SK-N-SH (cell line): ENCODE measurements at regions not wholly inside any gene's neighbourhood (a gene's known extent, or its start where the extent isn't known, plus 50 kb on each side); places are given as distances from the start of the nearest gene placed in this dataset.

ENCODE experiments used
- CTCF ChIA-PET: fragments of 300-600, 350-600 bp; formaldehyde crosslinking; extraction: SDS; loops from one replicate; lab custom pipeline; 2021; lab: Yijun Ruan, JAX
- POLR2A ChIA-PET: fragments of 350-600 bp; sonication (Branson Sonifier 250); formaldehyde crosslinking; extraction: SDS; loops from one replicate; lab custom pipeline; 2020; ENCODE audit warnings: antibody characterized with exemption, inconsistent platforms; lab: Yijun Ruan, JAX
- DNase-seq: peaks from one replicate; pipeline ENCODE4 v3.0.0; 2012
- H2AFZ ChIP-seq: fragments of 200-600 bp; sonication (generic); 2 replicates; pipeline ENCODE4 v1.8.1; 2016; ENCODE audit warnings: antibody characterized with exemption, mild to moderate bottlenecking, low read depth
- H3F3A ChIP-seq: fragments of 200-600 bp; sonication (generic); replicated peaks from 2 replicates; pipeline ENCODE3; 2016; ENCODE audit warnings: antibody characterized with exemption, mild to moderate bottlenecking; ENCODE audit not compliant: insufficient read depth
- H3K27ac ChIP-seq, 2 experiments: fragments of 200-500 bp in 1 of 2; fragments of 200-600 bp in 1 of 2; sonication (Bioruptor generic) in 1 of 2; sonication (generic), shearing (Covaris generic) in 1 of 2; 2 replicates each; pipeline versions ENCODE4 v1.5.1 to v1.6.1; 2014 to 2016; ENCODE audit warnings: low read depth in 2 of 2, inconsistent platforms in 1 of 2, low read length in 1 of 2, mild to moderate bottlenecking in 1 of 2, mixed read lengths in 1 of 2
- H3K27me3 ChIP-seq: fragments of 200-600 bp; sonication (generic), shearing (Covaris generic); 2 replicates; pipeline ENCODE4 v1.6.1; 2016; ENCODE audit warnings: mixed run types; ENCODE audit not compliant: insufficient read depth
- H3K36me3 ChIP-seq, 2 experiments: fragments of 200-500 bp in 1 of 2; fragments of 200-600 bp in 1 of 2; sonication (Bioruptor generic) in 1 of 2; sonication (generic) in 1 of 2; replicated peaks in 1 of 2; 2 replicates each; pipeline versions ENCODE3 to v1.5.1; 2014 to 2016; ENCODE audit warnings: low read length in 1 of 2, mild to moderate bottlenecking in 1 of 2; ENCODE audit not compliant: insufficient read depth in 2 of 2, control insufficient read depth in 1 of 2
- H3K4me1 ChIP-seq, 2 experiments: fragments of 200-500 bp in 1 of 2; fragments of 200-600 bp in 1 of 2; sonication (Bioruptor generic) in 1 of 2; sonication (generic), shearing (Covaris generic) in 1 of 2; 2 replicates each; pipeline versions ENCODE4 v1.5.1 to v1.6.1; 2014 to 2016; ENCODE audit warnings: low read depth in 1 of 2, low read length in 1 of 2, mixed run types in 1 of 2; ENCODE audit not compliant: insufficient read depth in 2 of 2, control insufficient read depth in 1 of 2
- H3K4me2 ChIP-seq: fragments of 200-600 bp; sonication (generic), shearing (Covaris generic); 2 replicates; pipeline ENCODE4 v1.6.1; 2017; ENCODE audit warnings: mixed run types
- H3K4me3 ChIP-seq, 2 experiments: fragments of 200-500 bp in 1 of 2; fragments of 200-600 bp in 1 of 2; sonication (Bioruptor generic) in 1 of 2; sonication (generic), shearing (Covaris generic) in 1 of 2; 2 replicates each; pipeline versions ENCODE4 v1.5.1 to v1.8.1; 2014 to 2016; ENCODE audit warnings: low read depth in 2 of 2, inconsistent platforms in 1 of 2, low read length in 1 of 2, mild to moderate bottlenecking in 1 of 2, mixed read lengths in 1 of 2, moderate library complexity in 1 of 2
- H3K79me2 ChIP-seq: fragments of 200-600 bp; sonication (generic); 2 replicates; pipeline ENCODE4 v1.8.1; 2017; ENCODE audit warnings: mild to moderate bottlenecking; ENCODE audit not compliant: insufficient read depth
- H3K9ac ChIP-seq: fragments of 200-600 bp; sonication (generic); 2 replicates; pipeline ENCODE4 v1.6.1; 2017; ENCODE audit warnings: mixed run types
- H3K9me2 ChIP-seq: fragments of 200-600 bp; sonication (generic); 2 replicates; pipeline ENCODE4 v1.6.1; 2017; ENCODE audit warnings: mixed run types
- H3K9me3 ChIP-seq: fragments of 200-600 bp; sonication (generic); 2 replicates; pipeline ENCODE4 v1.6.1; 2017; ENCODE audit warnings: mixed run types, mild to moderate bottlenecking, moderate library complexity
- H4K20me1 ChIP-seq: fragments of 200-600 bp; sonication (generic); 2 replicates; pipeline ENCODE4 v1.6.1; 2017; ENCODE audit warnings: mild to moderate bottlenecking, mixed run types; ENCODE audit not compliant: insufficient read depth
- CHD2 ChIP-seq: fragments of 150-350 bp; IDR thresholded peaks from 2 replicates; pipeline ENCODE4 v1.6.1; 2018; ENCODE audit warnings: low read length; ENCODE audit not compliant: partially characterized antibody
- FOSL2 ChIP-seq: IDR thresholded peaks from 2 replicates; pipeline ENCODE4 v1.4.0; 2012; ENCODE audit warnings: low read depth, mild to moderate bottlenecking, moderate library complexity, borderline replicate concordance
- MEF2A ChIP-seq: IDR thresholded peaks from 2 replicates; pipeline ENCODE4 v1.4.0; 2012; ENCODE audit warnings: low read depth, borderline replicate concordance
- RAD21 ChIP-seq: IDR thresholded peaks from 2 replicates; pipeline ENCODE4 v1.6.1; 2012; ENCODE audit warnings: mild to moderate bottlenecking, low read length
- RCOR1 ChIP-seq: fragments of 150-350 bp; IDR thresholded peaks from 2 replicates; pipeline ENCODE4 v1.6.1; 2017; ENCODE audit warnings: antibody characterized with exemption, low read length
- TEAD4 ChIP-seq: IDR thresholded peaks from 2 replicates; pipeline ENCODE4 v1.4.0; 2012; ENCODE audit warnings: mild to moderate bottlenecking, borderline replicate concordance; ENCODE audit not compliant: insufficient read depth
- YY1 ChIP-seq: IDR thresholded peaks from 2 replicates; pipeline ENCODE4 v1.4.0; 2012; ENCODE audit warnings: low read depth, mild to moderate bottlenecking
- WGBS: methylation state at CpG from one replicate; pipeline ENCODE4 v1.1.6; 2017; ENCODE audit warnings: low lambda C conversion rate; 5-methylcytosine and 5-hydroxymethylcytosine counted together
- TF ChIP-seq, protein P1 (sequence below): IDR thresholded peaks from 2 replicates; pipeline ENCODE4; 2012
- TF ChIP-seq, protein P2 (sequence below): IDR thresholded peaks from 2 replicates; pipeline ENCODE4 v1.6.1; 2012; ENCODE audit warnings: mild to moderate bottlenecking, low read depth, low read length, moderate library complexity

DNA sequence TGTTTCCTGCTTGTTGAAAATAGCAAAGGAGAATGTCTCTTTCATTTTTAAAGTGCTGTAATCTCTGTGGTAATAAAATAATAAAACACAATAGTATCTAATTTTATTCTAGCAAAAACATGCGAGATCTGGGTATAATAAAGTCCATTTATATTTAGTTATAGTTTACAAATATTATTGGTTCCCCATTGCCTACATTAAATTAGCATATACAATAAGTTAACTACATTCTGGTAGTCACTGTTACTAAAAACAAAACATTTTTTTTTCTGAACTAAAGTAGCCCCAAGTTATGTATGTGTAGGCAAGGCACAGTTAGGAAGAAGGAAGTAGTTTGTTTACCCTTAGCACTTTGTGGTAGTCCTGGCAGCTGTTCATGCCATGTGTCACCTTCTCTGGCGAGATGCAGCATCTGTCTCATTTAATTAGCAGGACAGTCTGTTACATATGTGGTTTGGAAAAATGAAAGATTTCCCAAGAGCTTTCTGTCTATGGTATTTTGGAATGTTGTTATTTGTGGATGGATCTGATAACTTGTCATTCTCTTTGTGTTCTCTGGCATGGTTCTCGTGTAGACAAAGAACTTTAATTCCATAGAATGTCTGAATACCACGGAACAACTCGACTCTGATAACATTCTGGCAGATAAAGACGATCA lies 231.3 kb upstream of the PITX2 start:
- H3K27ac ChIP-seq: no peak overlapping the region
- H3K9me3 ChIP-seq: no peaks in the 10 kb centered on the region
- peaks cover 20% of the 10 kb centered on the region; the same call in 1 of the 2 replicates for H3K27me3 ChIP-seq
- peaks cover 9% of the 10 kb centered on the region for H3F3A ChIP-seq
- CTCF ChIA-PET: no interaction called here
- TF ChIP-seq, protein P1, sequence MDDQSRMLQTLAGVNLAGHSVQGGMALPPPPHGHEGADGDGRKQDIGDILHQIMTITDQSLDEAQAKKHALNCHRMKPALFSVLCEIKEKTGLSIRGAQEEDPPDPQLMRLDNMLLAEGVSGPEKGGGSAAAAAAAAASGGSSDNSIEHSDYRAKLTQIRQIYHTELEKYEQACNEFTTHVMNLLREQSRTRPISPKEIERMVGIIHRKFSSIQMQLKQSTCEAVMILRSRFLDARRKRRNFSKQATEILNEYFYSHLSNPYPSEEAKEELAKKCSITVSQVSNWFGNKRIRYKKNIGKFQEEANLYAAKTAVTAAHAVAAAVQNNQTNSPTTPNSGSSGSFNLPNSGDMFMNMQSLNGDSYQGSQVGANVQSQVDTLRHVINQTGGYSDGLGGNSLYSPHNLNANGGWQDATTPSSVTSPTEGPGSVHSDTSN: peak; percentile 31; the same call in 1 of the 2 replicates
- TF ChIP-seq, protein P2, sequence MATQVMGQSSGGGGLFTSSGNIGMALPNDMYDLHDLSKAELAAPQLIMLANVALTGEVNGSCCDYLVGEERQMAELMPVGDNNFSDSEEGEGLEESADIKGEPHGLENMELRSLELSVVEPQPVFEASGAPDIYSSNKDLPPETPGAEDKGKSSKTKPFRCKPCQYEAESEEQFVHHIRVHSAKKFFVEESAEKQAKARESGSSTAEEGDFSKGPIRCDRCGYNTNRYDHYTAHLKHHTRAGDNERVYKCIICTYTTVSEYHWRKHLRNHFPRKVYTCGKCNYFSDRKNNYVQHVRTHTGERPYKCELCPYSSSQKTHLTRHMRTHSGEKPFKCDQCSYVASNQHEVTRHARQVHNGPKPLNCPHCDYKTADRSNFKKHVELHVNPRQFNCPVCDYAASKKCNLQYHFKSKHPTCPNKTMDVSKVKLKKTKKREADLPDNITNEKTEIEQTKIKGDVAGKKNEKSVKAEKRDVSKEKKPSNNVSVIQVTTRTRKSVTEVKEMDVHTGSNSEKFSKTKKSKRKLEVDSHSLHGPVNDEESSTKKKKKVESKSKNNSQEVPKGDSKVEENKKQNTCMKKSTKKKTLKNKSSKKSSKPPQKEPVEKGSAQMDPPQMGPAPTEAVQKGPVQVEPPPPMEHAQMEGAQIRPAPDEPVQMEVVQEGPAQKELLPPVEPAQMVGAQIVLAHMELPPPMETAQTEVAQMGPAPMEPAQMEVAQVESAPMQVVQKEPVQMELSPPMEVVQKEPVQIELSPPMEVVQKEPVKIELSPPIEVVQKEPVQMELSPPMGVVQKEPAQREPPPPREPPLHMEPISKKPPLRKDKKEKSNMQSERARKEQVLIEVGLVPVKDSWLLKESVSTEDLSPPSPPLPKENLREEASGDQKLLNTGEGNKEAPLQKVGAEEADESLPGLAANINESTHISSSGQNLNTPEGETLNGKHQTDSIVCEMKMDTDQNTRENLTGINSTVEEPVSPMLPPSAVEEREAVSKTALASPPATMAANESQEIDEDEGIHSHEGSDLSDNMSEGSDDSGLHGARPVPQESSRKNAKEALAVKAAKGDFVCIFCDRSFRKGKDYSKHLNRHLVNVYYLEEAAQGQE: no peak
- POLR2A ChIA-PET: no interaction called here
- H3K9ac ChIP-seq: no peak overlapping the region
- no peaks in the 10 kb centered on the region for H3K36me3 ChIP-seq
- H4K20me1 ChIP-seq: no peaks in the 10 kb centered on the region
- H3K4me1 ChIP-seq: no peaks in the 10 kb centered on the region
- no peak for DNase-seq
- no peak overlapping the region for H3K4me3 ChIP-seq
- H3K79me2 ChIP-seq: no peaks in the 10 kb centered on the region
- no peak overlapping the region for H3K4me2 ChIP-seq
- H3K9me2 ChIP-seq: no peaks in the 10 kb centered on the region
- H2AFZ ChIP-seq: no peak overlapping the region
- 3% methylated on average over 6 of the region's 6 CpGs for WGBS

DNA sequence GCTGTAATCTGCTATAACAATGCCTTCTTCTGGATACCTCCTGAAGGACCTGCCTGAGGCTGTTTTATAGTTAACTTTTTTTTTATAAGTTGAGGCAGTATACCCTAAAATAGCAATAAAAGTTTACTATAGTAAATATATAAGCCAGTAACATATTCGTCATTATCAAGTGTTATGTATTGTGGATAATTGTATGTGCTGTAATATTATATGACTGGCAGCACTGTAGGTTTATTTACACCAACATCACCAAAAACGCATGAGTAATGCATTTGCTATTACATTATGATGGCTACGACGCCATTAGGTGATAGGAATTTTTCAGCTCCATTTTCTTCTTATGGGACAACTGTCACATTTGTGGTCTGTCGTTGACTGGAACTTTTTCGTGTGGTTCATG lies 237.2 kb upstream of the PITX2 start:
- no peak overlapping the region for H3K27ac ChIP-seq
- H2AFZ ChIP-seq: no peak overlapping the region
- ChIA-PET CTCF (no interaction called here), POLR2A (no interaction called here)
- no peaks in the 10 kb centered on the region for H3K9me3 ChIP-seq
- H3K9me2 ChIP-seq: no peaks in the 10 kb centered on the region
- TF ChIP-seq YY1: no peak
- H4K20me1 ChIP-seq: no peaks in the 10 kb centered on the region
- no peak overlapping the region for H3K9ac ChIP-seq
- no peaks in the 10 kb centered on the region; the same call in 1 of the 2 replicates for H3K27me3 ChIP-seq
- WGBS: 8% methylated on average over 6 of the region's 6 CpGs
- H3K4me2 ChIP-seq: no peak overlapping the region
- H3F3A ChIP-seq: no peaks in the 10 kb centered on the region
- no peak for DNase-seq
- no peaks in the 10 kb centered on the region for H3K36me3 ChIP-seq
- no peak overlapping the region for H3K4me3 ChIP-seq
- H3K4me1 ChIP-seq: no peaks in the 10 kb centered on the region
- no peaks in the 10 kb centered on the region for H3K79me2 ChIP-seq

DNA sequence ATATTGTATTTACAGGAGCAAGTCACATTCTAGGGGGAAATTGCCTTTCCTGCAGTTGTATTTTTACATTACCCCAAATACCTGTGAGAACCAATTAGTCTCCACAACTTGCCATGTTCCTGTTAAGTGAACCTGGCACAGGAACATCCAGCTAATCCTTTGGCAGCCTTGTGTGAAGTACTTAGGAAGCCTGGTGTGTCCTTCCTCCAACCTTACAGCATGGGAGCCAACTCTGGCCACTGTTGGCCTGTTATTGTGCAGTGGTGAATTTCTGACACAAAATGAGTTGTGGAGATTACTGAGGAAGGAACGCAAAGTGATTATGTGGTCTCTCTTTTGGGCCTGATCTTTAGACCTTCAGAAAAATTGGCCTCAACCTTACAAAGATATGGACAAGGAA lies 238.0 kb upstream of the PITX2 start:
- ChIA-PET CTCF (no interaction called here), POLR2A (no interaction called here)
- no peak overlapping the region for H3K27ac ChIP-seq
- WGBS: 5% methylated on average over 1 of the region's 1 CpG
- H3K9me2 ChIP-seq: no peaks in the 10 kb centered on the region
- no peaks in the 10 kb centered on the region for H3K9me3 ChIP-seq
- no peak for TF ChIP-seq FOSL2
- TF ChIP-seq, protein P2: no peak
- no peak for TF ChIP-seq MEF2A
- TF ChIP-seq TEAD4: no peak
- no peak for TF ChIP-seq RAD21
- no peak for TF ChIP-seq CHD2
- TF ChIP-seq RCOR1: no peak
- no peaks in the 10 kb centered on the region for H3K79me2 ChIP-seq
- no peak overlapping the region for H2AFZ ChIP-seq
- H3K36me3 ChIP-seq: no peaks in the 10 kb centered on the region
- H3K9ac ChIP-seq: no peak overlapping the region
- H3F3A ChIP-seq: no peaks in the 10 kb centered on the region
- no peak overlapping the region for H3K4me2 ChIP-seq
- H3K4me1 ChIP-seq: no peaks in the 10 kb centered on the region; a peak in 1 of 4 replicates
- no peak for DNase-seq
- no peaks in the 10 kb centered on the region for H4K20me1 ChIP-seq
- H3K4me3 ChIP-seq: no peak overlapping the region
- no peaks in the 10 kb centered on the region; the same call in 1 of the 2 replicates for H3K27me3 ChIP-seq
